Peyer's patch (tissue), 4 donors: ENCODE measurements at regions not wholly inside any gene's neighbourhood (a gene's known extent, or its start where the extent isn't known, plus 50 kb on each side); places are given as distances from the start of the nearest gene placed in this dataset.

Experiments used
- CTCF ChIP-seq, 6 experiments: fragments of 450-650 bp in 4 of 6; fragments of 200-600 bp in 2 of 6; sonication (generic) in 1 of 6; IDR thresholded peaks; one replicate each; pipeline ENCODE4 v1.5.1; 2017 to 2019; ENCODE audit warnings: antibody characterized with exemption in 6 of 6, mild to moderate bottlenecking in 3 of 6, moderate library complexity in 1 of 6
- POLR2A ChIP-seq, 2 donors: fragments of 450-650 bp; IDR thresholded peaks; one replicate each; pipeline ENCODE4 v1.5.1; 2017; ENCODE audit warnings: antibody characterized with exemption in 2 of 2, mild to moderate bottlenecking in 2 of 2, moderate library complexity in 2 of 2

- TF ChIP-seq POLR2A (IDR thresholded peaks at IDR 0.05) = no peak
- no peak for TF ChIP-seq CTCF (IDR thresholded peaks at IDR 0.05)
These were observed 268.4 kb downstream of the PLK2 start for GRCh38 chr5:58191443-58191842.
